ENCODE measurements at regions not wholly inside any gene's neighbourhood (a gene's known extent, or its start where the extent isn't known, plus 50 kb on each side); places are given as distances from the start of the nearest gene placed in this dataset.

DNA sequence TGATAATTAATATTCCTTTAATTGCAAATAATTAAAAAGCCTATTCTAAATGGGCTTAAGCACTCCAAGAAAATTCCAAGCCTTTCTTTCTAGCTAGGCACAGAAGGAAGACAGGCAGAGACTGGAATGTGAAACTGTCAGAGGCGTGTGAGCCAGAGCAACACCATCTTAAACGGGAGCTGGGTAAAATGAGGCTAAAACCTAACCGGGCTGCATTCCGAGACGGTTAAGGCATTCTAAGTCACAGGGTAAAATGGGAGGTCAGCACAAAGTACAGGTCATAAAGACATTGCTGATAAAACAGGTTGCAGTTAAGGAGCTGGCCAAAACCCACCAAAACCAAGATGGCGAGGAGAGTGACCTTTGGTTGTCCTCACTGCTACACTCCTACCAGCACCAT lies 300.4 kb downstream of the SLITRK6 start:
- no peak for DNase-seq (ENCODE audit: low spot score)
- ATAC-seq, result no peak

DNA sequence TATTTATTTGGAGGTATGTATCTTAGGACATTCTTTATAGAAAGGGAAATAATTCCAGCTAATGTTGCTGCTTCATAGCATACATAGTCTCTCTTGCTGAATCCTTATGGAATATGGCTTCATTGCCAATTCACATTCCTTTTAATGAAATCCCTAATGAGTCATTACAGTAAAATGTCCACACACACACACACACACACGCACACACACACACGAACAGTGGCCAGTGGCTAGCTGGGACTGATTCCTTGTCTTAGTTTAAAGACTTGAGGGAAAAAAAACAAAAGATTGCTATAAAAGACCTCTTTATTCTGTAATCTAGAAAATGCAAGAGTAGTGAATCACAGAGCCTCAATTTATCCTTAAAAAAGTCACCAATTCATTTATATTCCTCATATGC lies 301.6 kb downstream of the SLITRK6 start:
- DNase-seq (ENCODE audit: low spot score) (no peak), ATAC-seq (no peak)

DNA sequence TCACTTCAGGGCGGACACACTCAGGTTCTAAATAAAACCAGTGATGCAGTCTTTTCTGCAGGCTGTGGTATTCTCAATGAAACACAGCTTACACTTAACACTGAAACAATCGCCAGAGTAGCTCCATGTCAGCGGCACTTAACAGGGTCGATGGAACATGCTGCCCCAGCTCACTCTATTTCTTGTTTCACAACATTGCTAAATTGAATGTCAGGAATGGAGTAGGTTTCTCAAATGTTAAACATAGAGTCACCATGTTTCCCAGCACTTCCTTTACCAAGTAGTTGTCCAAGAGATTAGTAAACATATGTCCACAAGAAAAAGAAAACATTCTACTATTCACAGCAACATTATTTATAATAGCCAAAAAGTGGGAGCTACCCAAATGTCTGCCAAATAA lies 306.9 kb downstream of the SLITRK6 start:
- no peak for ATAC-seq
- no peak for DNase-seq (ENCODE audit: low spot score)

DNA sequence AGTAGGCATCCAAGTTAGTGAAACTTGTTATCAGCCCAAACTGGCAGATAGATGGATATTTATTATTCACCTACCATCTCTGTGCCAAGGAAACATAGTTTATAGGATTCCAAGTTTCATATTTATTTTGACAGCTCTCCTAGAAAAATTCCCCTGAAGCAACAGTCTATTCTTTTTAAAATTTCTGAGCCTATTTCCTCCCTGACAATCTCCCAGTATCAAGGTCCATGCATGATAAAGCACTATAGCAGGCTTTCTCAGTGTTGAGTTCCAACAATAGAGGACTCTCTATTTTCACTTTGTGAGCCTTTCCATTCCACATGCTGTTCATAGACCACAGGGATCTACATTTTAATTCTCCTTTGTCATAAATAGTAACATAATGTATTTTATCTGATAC lies 312.6 kb downstream of the SLITRK6 start:
- no peak for DNase-seq (ENCODE audit: low spot score)
- ATAC-seq, result no peak

DNA sequence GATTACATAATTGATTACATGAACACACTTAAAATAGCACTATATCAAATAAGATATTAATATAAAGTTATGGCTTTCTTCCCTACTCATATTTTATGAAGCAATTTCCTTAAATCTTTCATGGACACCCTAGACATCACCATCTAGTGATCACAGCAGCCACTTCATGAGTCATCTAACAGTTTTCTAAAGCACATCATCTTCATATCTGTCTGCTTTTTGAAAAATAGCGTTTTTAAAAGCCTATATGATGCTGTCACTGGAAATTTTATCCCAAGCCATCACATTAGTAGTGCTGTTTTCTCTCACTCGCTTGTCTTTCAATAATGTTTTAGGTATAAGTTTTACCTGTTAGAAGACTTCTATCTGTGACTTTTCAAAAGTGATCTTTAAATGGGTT lies 326.1 kb downstream of the SLITRK6 start:
- no peak for ATAC-seq
- no peak for DNase-seq (ENCODE audit: low spot score)

DNA sequence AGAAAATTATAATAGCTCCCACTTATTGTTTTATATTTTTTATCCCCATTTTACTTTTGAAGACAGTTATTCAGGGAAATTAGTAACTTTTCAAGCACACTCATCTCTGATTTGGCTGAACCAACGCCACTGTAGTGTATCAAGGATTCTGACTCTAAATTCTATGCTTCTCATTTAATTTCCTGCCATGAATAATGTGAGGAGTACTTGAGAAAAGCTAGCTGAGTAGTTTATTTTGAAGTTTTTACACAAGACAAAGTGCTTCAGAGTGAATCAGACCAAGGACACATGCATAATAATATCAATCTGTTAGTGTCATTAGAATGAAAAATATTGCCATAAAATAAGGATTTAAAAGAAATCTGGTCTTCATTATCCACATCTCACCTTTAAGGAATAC lies 329.9 kb downstream of the SLITRK6 start:
- no peak for DNase-seq (ENCODE audit: low spot score)
- ATAC-seq, result no peak

DNA sequence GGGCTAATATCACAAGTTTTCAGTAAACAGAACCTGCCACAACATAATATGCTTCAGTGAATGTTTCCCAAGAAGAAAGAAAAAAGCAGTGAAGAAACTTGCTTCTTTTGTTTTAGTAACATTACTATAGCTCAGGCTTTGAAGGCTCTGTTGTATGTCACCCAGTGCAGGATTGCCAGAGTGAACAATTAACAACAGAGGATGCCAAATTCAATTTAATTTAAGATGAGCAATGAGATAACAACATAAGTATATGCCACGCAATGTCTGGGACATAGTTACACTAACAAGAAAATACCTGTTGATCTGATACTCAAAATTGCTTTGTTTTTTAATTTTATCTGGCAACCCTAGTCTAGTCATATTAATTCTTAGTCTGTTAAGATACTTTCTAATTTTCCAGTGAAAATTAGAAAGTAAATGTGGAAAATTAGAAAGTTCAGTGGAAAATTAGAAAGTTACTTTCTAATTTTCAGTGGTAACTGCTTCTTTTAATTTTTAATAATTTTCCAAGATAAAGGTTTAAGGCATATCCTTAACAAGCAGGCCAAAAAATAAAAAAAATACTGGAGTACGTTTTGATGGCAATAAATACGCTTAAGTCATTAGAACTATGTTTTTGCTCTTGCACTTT lies 336.3 kb downstream of the SLITRK6 start:
- DNase-seq (ENCODE audit: low spot score), result no peak
- no peak for ATAC-seq

DNA sequence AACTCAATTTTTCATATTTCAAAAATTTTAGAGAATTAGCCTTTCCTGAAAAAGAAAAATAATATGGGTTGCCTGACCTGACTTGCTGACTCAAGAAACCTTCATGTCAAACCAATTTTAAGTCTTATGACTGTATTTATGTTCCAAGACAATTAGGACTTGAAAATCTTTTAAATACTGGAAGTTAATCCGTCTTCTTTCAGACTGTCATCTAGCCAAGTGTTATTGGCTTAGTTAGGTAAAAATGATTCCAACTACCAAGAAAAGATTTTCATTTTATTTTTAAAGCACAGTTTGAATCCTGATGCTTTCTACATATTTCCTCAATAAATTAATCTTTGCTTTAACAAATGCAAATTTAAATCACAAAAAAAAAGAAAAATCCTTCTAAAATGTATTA lies 337.6 kb downstream of the SLITRK6 start:
- no peak for ATAC-seq
- DNase-seq (ENCODE audit: low spot score), result no peak

DNA sequence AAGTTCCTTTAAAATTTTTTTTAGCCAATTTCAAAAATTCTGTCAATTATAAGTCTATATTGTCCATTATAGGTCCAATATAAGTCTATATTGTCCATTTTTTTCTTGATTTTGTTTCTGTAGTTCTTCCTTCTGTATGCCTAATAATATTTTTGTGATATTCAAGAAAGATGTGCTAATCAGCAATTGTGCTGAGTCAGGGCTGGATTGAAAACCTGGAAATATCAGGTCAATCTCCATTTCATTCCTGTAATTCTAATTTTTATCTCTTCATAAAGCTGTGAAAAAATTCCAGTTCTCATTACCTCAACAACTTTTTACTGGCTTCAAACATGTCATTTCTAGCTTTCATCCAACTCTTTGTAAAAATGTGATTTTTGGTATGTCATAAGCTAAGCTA lies 353.7 kb downstream of the SLITRK6 start:
- DNase-seq (ENCODE audit: low spot score) (no peak), ATAC-seq (no peak)

DNA sequence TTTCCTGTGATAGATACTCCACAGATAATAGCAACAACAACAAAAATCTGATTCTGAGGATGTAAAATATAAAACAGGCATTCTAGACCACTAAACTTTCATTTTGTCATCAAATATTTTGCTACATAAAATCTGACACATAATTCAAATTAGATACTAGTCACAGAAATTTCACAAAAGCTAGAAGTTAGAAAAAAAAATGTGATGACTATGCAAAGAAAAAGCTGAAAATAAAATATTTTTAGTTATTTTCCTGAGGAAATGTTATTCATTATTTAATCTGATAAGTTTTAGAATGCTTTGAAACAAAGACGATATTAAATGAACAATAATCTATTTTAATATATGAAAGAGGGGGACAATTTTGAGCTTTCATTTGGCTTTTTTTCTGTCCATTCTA lies 357.2 kb downstream of the SLITRK6 start:
- no peak for DNase-seq (ENCODE audit: low spot score)
- ATAC-seq, result no peak

DNA sequence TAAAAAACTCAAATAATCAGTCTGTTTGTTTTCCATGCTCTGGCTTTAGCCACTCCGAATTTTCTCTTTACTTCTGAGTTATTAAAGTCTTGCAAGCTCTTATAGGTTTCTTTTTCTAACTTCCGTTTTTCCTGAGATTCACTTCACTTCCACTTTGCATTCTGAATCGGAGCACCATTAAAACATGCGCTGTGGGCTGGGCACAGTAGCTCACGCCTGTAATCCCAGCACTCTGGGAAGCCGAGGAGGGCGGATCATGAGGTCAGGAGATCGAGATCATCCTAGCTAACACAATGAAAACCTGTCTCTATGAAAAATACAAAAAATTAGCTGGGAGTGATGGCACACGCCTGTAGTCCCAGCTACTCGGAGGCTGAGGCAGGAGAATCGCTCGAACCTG lies 357.9 kb downstream of the SLITRK6 start:
- ATAC-seq, result no peak
- no peak for DNase-seq (ENCODE audit: low spot score)

DNA sequence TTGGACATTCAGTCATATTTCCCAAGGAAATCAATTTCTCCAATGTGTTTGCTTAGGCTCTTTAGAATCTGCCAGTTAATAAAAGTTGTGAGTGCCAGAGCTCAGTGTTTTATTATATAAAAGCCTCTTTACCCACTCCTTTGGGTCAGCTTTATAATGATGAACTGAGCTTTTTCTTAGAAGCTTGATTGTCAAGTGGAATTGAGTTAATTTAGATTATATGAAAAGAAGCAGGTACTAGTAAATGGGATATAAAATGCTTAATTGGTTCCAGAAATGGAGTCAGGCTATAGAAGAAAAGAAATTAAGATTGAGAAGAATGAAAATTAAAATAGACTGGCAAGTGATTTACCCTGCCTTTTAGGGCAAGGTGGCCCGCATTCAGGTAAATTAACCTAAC lies 363.2 kb downstream of the SLITRK6 start:
- ATAC-seq, result no peak
- no peak for DNase-seq (ENCODE audit: low spot score)

DNA sequence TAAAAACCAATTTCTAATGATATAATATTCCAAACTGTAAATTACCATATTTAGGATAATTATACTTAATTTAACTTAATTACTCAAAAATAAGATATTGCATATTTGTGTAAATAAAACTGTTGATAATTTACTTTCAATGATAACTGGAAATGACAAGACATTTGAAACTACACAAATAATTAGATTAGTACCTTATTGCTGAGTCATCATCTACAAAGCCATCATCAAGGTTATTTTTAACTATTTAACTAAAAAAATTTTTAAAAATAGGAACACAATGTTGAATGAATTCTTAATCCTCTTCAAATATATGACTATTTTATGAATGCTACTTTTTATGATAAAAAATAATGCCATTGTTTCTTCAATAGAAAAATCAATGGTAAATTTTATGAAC lies 364.3 kb downstream of the SLITRK6 start:
- DNase-seq (ENCODE audit: low spot score) (no peak), ATAC-seq (no peak)

DNA sequence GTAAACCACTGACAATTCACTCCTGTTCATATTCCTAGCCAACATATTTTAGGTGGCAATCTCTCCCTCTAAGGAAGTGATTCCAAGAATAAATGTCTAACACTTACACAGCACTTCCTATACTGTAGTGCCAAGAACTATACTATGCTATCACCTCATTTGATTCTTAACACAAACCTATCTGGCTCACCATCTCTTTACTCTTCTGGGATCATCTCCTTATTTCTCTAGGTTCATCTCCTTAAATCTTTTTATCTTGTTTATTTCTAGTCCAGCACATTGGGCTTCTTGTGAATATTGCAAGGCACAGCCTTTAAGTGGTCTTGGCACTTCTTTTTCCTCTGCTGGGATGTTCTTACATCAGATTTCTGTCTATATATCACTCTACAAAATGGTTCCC lies 366.3 kb downstream of the SLITRK6 start:
- no peak for DNase-seq (ENCODE audit: low spot score)
- ATAC-seq, result no peak

DNA sequence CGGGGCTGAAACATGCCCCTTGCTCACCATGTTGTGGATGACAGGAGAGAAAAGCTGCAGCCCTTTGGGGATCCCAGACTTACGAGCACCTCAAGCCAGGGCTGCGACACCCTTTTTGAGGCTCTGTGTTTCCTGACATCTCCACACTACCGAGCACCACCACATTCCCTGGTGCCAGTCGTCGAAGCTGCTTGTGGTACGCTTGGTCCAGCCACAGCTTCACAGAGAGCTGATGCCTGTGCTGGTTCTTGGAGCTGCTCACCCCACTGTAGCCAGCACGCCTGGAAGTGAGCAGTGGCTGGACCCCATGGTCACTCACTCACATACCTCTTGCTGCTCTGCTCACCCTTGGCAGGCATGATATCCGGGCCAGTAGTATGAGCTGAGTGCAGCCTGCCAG lies 367.5 kb downstream of the SLITRK6 start:
- no peak for ATAC-seq
- DNase-seq (ENCODE audit: low spot score), result no peak

DNA sequence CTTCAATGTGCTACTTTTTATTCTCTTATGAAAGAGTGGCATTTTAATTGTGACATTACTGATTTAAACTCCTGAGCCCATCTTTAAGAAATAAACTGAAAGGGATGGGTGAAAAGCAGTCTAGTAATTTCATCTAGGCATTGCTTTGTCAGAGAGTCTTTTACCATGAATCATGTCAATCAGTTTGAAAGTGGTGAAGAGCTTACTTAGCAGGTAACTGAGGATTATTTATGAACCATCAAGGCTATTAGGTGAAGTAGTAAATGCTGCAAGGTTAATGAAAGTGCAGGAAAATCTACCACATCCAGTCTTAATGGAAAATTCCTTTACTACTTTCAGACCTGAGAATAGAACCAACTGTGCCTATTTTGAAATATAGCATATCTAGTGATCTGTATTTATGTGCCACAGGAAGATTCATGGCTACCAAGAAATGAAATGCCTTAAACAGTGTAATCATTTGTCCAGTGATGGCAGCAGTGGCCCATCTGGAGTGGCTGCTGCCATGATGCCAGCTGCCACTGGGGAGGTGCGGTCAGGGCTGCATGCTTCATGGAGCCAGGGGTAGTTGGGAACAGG lies 368.9 kb downstream of the SLITRK6 start:
- DNase-seq (ENCODE audit: low spot score) (no peak), ATAC-seq (no peak)

DNA sequence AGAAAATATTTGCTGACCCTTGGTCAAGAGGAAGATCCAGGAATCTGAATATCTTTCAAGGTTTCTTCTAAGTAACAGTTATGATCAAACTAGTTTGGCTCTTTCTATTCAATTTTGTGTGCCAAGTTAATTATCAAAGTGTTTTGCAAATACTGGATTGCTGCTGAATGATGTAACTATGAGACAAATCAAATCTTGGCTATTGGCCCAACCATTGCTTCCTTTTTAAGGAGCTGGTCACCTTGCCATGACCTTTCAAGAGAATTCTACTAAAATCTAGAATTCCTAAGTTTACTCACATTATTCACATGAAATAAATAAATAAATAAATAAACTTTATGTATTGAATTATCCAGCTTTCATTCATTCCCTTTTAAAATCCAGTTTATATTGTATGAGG lies 371.8 kb downstream of the SLITRK6 start:
- DNase-seq (ENCODE audit: low spot score), result no peak
- no peak for ATAC-seq

DNA sequence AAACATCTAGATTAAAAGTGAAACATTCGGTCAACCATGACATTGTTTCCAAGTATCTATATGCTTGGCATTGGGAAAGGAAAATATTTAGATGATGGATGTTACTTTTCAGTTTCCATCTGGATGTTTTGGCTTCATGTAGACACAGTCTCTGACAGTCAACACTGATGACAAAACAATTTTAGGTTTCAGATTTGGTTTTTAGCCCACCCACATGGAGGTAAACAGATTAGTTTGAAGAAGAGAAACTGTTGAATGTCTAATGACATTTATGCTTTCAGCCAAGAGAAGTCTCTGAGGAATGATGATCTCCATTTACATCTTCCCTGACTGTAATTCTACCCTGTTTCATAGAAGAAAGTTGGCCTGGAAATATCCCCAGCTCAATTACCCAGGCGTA lies 379.1 kb downstream of the SLITRK6 start:
- ATAC-seq, result no peak
- DNase-seq (ENCODE audit: low spot score), result no peak

DNA sequence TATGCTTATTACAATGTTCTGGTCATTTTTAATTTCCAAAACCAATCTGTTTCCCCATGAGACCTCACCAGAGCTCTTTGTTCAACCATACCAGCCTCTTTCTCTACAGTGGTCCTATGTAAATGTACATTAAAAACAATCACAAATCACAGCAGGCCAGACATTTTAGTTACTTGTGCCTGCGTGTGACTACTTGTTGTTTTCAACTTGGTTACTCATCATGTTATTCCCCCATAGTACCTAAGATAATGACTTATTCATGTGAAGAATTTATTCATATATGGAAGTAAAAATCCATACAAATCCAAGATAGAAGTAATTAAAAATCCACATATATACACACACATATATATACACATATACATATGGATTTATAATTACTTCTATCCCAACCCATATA lies 379.6 kb downstream of the SLITRK6 start:
- ATAC-seq, result no peak
- no peak for DNase-seq (ENCODE audit: low spot score)

DNA sequence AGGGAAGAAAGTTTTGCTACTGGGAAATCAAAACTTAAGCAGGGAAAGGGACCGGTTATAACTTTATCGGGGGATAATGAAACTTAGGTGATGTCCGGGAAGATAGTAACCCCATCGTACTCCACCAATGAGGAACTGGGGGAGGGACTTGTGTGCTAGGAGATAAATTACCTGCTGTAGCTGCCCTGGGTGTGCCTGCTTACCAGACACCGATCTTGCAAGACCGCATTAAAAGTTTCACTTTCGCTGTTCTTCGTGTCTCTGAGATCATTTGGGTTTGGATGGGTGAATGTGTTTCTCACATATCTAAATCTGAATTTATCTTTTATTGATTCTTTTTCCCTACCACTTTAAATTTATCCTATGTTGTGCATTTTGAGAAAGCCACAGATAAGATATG lies 381.4 kb downstream of the SLITRK6 start:
- ATAC-seq (no peak), DNase-seq (ENCODE audit: low spot score) (no peak)

DNA sequence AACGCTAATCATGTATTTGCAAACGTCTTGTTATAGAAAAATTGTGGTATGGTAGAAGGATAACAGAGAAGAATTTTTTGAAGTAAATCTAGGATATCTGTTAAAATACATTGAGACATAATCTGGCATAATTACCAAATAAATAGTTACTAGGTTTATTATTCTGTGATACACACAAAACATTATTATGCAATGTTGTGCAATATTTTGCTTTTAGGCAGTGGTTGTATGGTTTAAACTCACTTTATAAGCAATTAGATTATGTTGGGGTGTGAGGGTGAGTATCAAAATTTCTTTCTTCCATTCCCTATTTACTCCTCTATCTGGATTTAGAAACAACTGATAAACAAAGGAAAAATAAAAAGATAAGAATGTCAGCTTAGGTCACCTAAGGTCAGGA lies 385.6 kb downstream of the SLITRK6 start:
- DNase-seq (ENCODE audit: low spot score), result no peak
- no peak for ATAC-seq

DNA sequence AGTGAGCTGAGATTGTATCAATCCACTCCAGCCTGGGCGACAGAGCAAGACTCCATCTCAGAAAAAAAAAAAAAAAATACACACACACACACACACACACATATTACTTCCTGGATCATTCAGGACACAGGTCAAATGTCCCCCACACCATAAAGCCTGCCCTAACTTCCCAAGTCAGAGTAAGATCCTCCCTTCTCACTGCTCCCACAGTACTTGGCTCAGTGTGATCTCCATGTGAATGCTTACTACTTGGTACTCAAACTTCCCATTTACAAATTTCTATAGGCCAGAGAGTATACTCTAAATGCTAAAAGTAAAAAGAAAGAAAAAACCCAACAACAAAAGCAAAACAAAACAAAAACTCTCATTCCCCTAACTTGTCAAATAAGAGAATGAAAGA lies 386.8 kb downstream of the SLITRK6 start:
- ATAC-seq, result no peak
- no peak for DNase-seq (ENCODE audit: low spot score)

DNA sequence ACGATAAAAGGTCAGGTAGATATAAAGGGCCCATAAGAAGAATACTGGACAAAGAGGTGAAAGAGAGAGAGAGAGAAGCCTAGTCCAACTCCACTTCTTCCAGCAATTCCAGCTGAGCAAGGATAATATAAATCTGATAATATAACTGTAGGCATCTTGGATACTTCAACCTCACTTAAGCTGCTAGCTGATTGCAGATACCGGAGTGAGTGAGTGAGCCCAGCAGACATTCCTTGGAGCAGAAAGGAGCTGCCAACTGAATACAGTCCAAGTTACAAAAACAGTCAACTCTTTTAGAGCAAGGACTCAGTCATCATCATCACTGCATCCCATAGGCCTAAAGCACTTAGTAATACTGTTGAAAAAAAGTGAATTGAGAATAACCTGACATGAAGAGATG lies 387.6 kb downstream of the SLITRK6 start:
- no peak for ATAC-seq
- no peak for DNase-seq (ENCODE audit: low spot score)
